Omental fat pad (tissue), 3 donors: ENCODE measurements at regions not wholly inside any gene's neighbourhood (a gene's known extent, or its start where the extent isn't known, plus 50 kb on each side); places are given as distances from the start of the nearest gene placed in this dataset.

ENCODE experiments used
- ATAC-seq: fragments of 150-250 bp; one replicate; pipeline ENCODE4 v1.9.1; 2016; ENCODE audit warnings: mild to moderate bottlenecking, moderate library complexity; ENCODE audit not compliant: low FRiP score
- DNase-seq: peaks from one replicate; pipeline ENCODE4 v3.0.0-alpha.2; 2019; ENCODE audit warnings: low spot score
- TF ChIP-seq, protein P1 (sequence below), 3 donors: fragments of 450-650 bp; IDR thresholded peaks; one replicate each; pipeline ENCODE4 v1.5.1; 2016 to 2017; ENCODE audit warnings: antibody characterized with exemption in 3 of 3, mild to moderate bottlenecking in 3 of 3, moderate library complexity in 2 of 3

DNA sequence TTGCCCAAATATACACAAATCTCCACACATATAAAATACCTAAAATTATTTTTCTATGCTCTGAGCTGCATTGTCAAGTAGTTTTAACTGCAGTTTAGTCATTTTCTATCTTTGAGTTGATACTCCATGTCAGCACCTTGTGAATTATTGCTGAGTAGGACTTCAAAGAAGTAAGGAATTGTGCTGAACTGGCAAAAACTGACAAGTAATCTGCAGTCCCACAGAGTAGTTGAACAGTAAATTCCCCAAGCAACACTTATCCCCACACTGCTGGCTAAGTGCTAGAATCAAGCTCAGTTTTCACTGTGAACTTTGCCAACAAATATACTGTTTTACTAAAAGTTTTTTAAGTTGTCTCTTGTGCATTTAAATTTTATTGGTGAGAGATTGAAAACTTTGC, 141.8 kb upstream of the ST6GAL2 start:
- TF ChIP-seq, protein P1, sequence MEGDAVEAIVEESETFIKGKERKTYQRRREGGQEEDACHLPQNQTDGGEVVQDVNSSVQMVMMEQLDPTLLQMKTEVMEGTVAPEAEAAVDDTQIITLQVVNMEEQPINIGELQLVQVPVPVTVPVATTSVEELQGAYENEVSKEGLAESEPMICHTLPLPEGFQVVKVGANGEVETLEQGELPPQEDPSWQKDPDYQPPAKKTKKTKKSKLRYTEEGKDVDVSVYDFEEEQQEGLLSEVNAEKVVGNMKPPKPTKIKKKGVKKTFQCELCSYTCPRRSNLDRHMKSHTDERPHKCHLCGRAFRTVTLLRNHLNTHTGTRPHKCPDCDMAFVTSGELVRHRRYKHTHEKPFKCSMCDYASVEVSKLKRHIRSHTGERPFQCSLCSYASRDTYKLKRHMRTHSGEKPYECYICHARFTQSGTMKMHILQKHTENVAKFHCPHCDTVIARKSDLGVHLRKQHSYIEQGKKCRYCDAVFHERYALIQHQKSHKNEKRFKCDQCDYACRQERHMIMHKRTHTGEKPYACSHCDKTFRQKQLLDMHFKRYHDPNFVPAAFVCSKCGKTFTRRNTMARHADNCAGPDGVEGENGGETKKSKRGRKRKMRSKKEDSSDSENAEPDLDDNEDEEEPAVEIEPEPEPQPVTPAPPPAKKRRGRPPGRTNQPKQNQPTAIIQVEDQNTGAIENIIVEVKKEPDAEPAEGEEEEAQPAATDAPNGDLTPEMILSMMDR (IDR thresholded peaks at IDR 0.05): no peak
- ATAC-seq (no peak), DNase-seq (no peak)

DNA sequence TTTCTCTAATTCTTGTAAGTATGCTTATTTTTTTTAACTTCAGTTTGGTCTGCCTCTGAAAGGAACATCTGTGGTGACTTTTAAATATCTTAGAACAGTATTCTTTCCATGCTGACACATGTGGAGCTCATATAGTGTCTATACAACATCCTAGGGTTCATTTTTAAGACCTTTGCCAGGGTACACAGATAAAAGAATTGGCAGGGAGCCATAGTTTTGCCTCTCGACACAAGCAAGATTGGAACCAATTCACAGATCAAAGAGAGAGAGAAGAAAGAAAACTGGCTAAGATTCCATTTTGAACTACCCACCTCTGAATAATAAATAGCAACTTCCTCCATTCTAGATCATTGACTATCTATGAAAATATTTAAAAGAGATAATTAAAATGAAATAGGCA, 142.7 kb upstream of the ST6GAL2 start:
- TF ChIP-seq, protein P1 (IDR thresholded peaks at IDR 0.05): no peak
- no peak for DNase-seq
- no peak for ATAC-seq

DNA sequence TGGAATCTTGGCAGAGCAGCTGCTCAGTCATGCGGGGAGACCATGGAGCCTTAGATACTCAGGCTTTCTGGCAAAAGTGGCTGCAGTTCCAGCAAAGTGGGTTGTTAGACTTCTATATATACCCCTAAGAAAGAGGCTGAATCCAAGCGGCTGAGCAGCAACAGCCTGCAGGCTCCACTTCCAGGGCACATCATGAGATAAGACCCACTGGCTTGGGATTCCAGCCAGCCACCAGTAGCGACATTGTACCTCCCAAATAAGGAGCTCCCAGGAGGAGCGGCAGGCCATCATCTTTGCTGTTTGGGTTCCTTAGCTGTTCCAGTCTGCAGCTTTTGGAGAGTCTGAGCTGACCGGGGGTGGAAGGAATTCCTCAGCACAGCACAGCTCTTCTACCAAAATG, 150.3 kb upstream of the ST6GAL2 start:
- DNase-seq (no peak), ATAC-seq (no peak)
- TF ChIP-seq, protein P1 (IDR thresholded peaks at IDR 0.05): no peak

DNA sequence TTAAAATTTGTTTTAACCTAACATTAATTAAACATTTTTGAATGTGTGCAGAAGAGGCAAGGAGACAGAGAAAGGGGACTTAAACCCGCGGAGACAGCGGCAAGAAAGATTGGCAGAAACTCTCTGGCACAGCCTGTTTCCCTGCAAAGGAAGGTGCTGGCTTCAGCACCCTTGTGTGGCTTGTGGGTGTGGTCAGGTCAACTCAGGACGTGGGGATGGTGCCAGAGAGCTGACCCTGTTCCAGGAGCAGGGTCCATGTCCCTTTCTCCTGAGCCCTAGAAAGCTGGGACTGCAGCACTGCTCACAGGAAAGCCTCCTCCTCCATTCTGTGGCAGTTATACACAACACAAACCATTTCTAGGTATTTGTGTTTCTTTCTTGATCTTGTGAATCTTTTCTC, 176.2 kb upstream of the ST6GAL2 start:
- ATAC-seq (no peak), DNase-seq (no peak)
- TF ChIP-seq, protein P1 (IDR thresholded peaks at IDR 0.05): no peak

DNA sequence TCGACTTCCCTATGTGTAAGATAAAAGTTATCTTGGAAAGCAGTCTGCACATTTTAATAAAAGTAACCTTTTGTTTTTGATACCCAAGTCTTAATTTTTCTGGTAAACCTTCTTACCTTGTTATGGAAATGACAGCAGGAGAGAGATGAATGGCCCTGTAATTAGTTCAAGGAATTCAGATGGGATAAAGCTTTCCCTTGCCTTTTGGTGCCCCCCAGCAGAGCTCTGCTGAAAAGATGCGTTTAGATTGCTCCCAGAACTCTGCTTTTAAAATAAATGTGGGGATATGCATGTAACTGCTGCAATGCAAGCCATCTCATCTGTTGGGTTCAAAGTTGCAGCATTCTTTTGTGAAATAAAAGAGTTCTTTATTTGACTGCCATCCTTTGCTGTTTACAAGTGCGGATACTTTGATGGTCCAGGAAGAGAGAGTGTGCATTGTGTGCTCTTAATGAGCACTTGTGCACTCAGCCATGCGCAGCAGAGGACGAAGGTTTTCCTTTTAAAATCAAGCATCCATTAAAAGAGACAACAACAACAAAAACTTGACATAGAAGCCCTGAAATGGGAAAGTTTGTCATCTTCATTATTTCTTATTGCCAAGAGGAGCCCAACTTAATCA, 176.7 kb upstream of the ST6GAL2 start:
- TF ChIP-seq, protein P1 (IDR thresholded peaks at IDR 0.05): no peak
- ATAC-seq (no peak), DNase-seq (no peak)

DNA sequence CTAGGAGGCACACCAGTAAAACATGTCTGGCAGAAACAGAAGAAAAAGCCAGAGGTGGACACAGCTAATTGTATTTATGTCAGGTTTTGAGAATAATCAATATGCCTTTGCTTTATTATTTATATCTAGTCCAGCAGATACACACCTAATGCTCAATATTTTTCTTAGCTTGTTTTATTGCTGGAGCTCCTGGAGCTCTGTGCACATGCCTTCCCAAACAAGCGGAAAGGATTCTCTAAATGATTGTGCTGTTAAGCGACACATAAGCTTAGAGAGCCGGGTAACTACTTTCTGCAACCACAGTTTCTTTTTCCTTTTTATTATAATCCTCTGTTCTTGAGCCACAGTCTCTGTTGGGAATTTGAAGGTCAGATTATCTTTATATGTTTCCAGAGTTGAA, 177.3 kb upstream of the ST6GAL2 start:
- TF ChIP-seq, protein P1 (IDR thresholded peaks at IDR 0.05): no peak
- DNase-seq (no peak), ATAC-seq (no peak)

DNA sequence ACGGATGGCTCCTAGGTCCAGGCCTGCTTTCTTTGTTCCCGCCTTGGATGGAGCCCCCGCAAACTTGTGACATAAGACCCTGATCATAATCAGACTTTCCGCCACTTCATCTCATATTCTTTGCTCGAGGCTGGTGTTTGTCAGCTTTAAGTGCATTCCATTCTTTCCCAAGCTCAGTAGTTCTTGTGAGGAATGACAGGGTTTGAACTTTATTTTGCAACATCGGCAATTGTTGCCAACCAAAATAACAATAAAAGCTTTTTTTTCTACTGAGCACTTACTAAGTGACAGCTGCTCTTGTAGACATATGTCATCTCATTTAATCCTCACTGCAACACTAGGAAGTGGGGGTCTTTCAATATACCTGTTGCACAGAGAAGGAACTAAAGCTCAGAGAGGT, 178.8 kb upstream of the ST6GAL2 start:
- no peak for ATAC-seq
- DNase-seq: no peak
- TF ChIP-seq, protein P1 (IDR thresholded peaks at IDR 0.05): no peak
